H9 (cell line): ENCODE measurements at regions not wholly inside any gene's neighbourhood (a gene's known extent, or its start where the extent isn't known, plus 50 kb on each side); places are given as distances from the start of the nearest gene placed in this dataset.

ENCODE experiments used
- DNase-seq: peaks from one replicate; pipeline ENCODE4 v3.0.0-alpha.2; 2017
- H2AFZ ChIP-seq: one replicate; pipeline ENCODE4 v1.6.1; 2013; ENCODE audit warnings: mild to moderate bottlenecking, low read length, control low read depth, moderate library complexity
- H2AK5ac ChIP-seq: 2 replicates; pipeline ENCODE4 v1.6.1; 2013; ENCODE audit warnings: low read length, control low read depth, mixed read lengths; ENCODE audit not compliant: insufficient read length
- H2BK120ac ChIP-seq: one replicate; pipeline ENCODE4 v1.6.1; 2013; ENCODE audit warnings: low read depth, mild to moderate bottlenecking, low read length, control low read depth, inconsistent platforms; ENCODE audit not compliant: poor library complexity, severe bottlenecking
- H2BK12ac ChIP-seq: 2 replicates; pipeline ENCODE4 v1.6.1; 2013; ENCODE audit warnings: low read length, control low read depth, mixed read lengths, low read depth; ENCODE audit not compliant: insufficient read length
- H2BK15ac ChIP-seq: 2 replicates; pipeline ENCODE4 v1.6.1; 2013; ENCODE audit warnings: low read depth, low read length, control low read depth
- H2BK20ac ChIP-seq: one replicate; pipeline ENCODE4 v1.6.1; 2013; ENCODE audit warnings: low read depth, mild to moderate bottlenecking, low read length, control low read depth, inconsistent platforms; ENCODE audit not compliant: poor library complexity, severe bottlenecking
- H2BK5ac ChIP-seq: 2 replicates; pipeline ENCODE4 v1.6.1; 2013; ENCODE audit warnings: low read length, control low read depth, mixed read lengths; ENCODE audit not compliant: insufficient read length
- H3K14ac ChIP-seq: 2 replicates; pipeline ENCODE4 v1.6.1; 2013; ENCODE audit warnings: low read length, control low read depth; ENCODE audit not compliant: insufficient read depth
- H3K18ac ChIP-seq: 2 replicates; pipeline ENCODE4 v1.6.1; 2013; ENCODE audit warnings: low read depth, mild to moderate bottlenecking, mixed read lengths, low read length, control low read depth; ENCODE audit not compliant: insufficient read length
- H3K23ac ChIP-seq: 2 replicates; pipeline ENCODE4 v1.6.1; 2013; ENCODE audit warnings: low read length, control low read depth, mixed read lengths, low read depth; ENCODE audit not compliant: insufficient read length
- H3K23me2 ChIP-seq: 2 replicates; pipeline ENCODE4 v1.6.1; 2013; ENCODE audit warnings: low read depth, mild to moderate bottlenecking, mixed read lengths, low read length, control low read depth; ENCODE audit not compliant: insufficient read length, poor library complexity, severe bottlenecking
- H3K27ac ChIP-seq: 2 replicates; pipeline ENCODE4 v1.5.1; 2013; ENCODE audit warnings: low read length, control low read depth, mixed read lengths, low read depth; ENCODE audit not compliant: insufficient read length
- H3K27me3 ChIP-seq: 2 replicates; pipeline ENCODE4 v1.6.1; 2013; ENCODE audit warnings: low read length, control low read depth, inconsistent platforms; ENCODE audit not compliant: insufficient read depth
- H3K4ac ChIP-seq: 2 replicates; pipeline ENCODE4 v1.6.1; 2013; ENCODE audit warnings: low read depth, mild to moderate bottlenecking, control low read depth, inconsistent platforms, low read length, moderate library complexity
- H3K4me1 ChIP-seq: 2 replicates; pipeline ENCODE4 v1.6.1; 2013; ENCODE audit warnings: low read length, control low read depth, inconsistent platforms; ENCODE audit not compliant: insufficient read depth
- H3K4me2 ChIP-seq: 2 replicates; pipeline ENCODE4 v1.6.1; 2013; ENCODE audit warnings: low read length, control low read depth, mixed read lengths; ENCODE audit not compliant: insufficient read length, insufficient read depth
- H3K56ac ChIP-seq: 2 replicates; pipeline ENCODE4 v1.6.1; 2013; ENCODE audit warnings: low read depth, mild to moderate bottlenecking, mixed read lengths, low read length, control low read depth; ENCODE audit not compliant: insufficient read length
- H3K79me1 ChIP-seq: 2 replicates; pipeline ENCODE4 v1.6.1; 2013; ENCODE audit warnings: low read depth, mild to moderate bottlenecking, moderate library complexity, low read length, control low read depth, inconsistent platforms; ENCODE audit not compliant: insufficient read depth, poor library complexity, severe bottlenecking
- H3K79me2 ChIP-seq: 2 replicates; pipeline ENCODE4 v1.6.1; 2013; ENCODE audit warnings: low read length, control low read depth, inconsistent platforms; ENCODE audit not compliant: insufficient read depth
- H3K9ac ChIP-seq: 2 replicates; pipeline ENCODE4 v1.6.1; 2013; ENCODE audit warnings: low read length, control low read depth, mixed read lengths; ENCODE audit not compliant: insufficient read length; ENCODE audit errors: extremely low read depth
- H3K9me3 ChIP-seq: one replicate; pipeline ENCODE4 v1.6.1; 2013; ENCODE audit warnings: low read depth, low read length, inconsistent platforms; ENCODE audit not compliant: control insufficient read depth
- H3T11ph ChIP-seq: one replicate; pipeline ENCODE4 v1.6.1; 2013; ENCODE audit warnings: mild to moderate bottlenecking, low read length, control low read depth, inconsistent platforms
- H4K20me1 ChIP-seq: one replicate; pipeline ENCODE4 v1.6.1; 2013; ENCODE audit not compliant: control insufficient read depth, insufficient read length, insufficient read depth
- H4K5ac ChIP-seq: 2 replicates; pipeline ENCODE4 v1.6.1; 2013; ENCODE audit warnings: low read depth, mild to moderate bottlenecking, mixed read lengths, low read length, control low read depth; ENCODE audit not compliant: insufficient read length
- H4K8ac ChIP-seq: replicated peaks from 2 replicates; pipeline ENCODE4 v1.6.1; 2013; ENCODE audit warnings: low read length, control low read depth, mixed read lengths, low read depth; ENCODE audit not compliant: insufficient read length
- H4K91ac ChIP-seq: 2 replicates; pipeline ENCODE4 v1.6.1; 2013; ENCODE audit warnings: low read depth, mild to moderate bottlenecking, moderate library complexity, mixed read lengths, low read length, control low read depth; ENCODE audit not compliant: insufficient read length
- H3K27ac Mint-ChIP-seq, 3 experiments: 2 replicates in 2 of 3; 3 replicates in 1 of 3; pipeline ENCODE4 v1.8.0; 2020 to 2021; ENCODE audit warnings: mixed read lengths in 3 of 3, mild to moderate bottlenecking in 1 of 3, moderate library complexity in 1 of 3
- H3K27me3 Mint-ChIP-seq: 2 replicates; pipeline ENCODE4 v1.8.0; 2021; ENCODE audit warnings: low read depth, mild to moderate bottlenecking, moderate library complexity, mixed read lengths
- H3K36me3 Mint-ChIP-seq, 3 experiments: 2 replicates in 2 of 3; 3 replicates in 1 of 3; pipeline ENCODE4 v1.8.0; 2020 to 2021; ENCODE audit warnings: low read depth in 3 of 3, mixed read lengths in 3 of 3; ENCODE audit not compliant: insufficient read depth in 1 of 3
- H3K4me1 Mint-ChIP-seq, 2 experiments: 2 replicates each; pipeline ENCODE4 v1.8.0; 2020; ENCODE audit warnings: mixed read lengths in 2 of 2
- H3K4me3 Mint-ChIP-seq, 2 experiments: 2 replicates in 1 of 2; 3 replicates in 1 of 2; pipeline ENCODE4 v1.8.0; 2020 to 2021; ENCODE audit warnings: mild to moderate bottlenecking in 2 of 2, mixed read lengths in 2 of 2, moderate library complexity in 1 of 2
- H3K9me3 Mint-ChIP-seq, 2 experiments: 2 replicates in 1 of 2; 3 replicates in 1 of 2; pipeline ENCODE4 v1.8.0; 2020; ENCODE audit warnings: mild to moderate bottlenecking in 2 of 2, mixed read lengths in 2 of 2, moderate library complexity in 1 of 2
- CTCF ChIP-seq: fragments of 200-600 bp; sonication (generic); conservative IDR thresholded peaks from 3 replicates; pipeline ENCODE4 v1.8.0; 2021; ENCODE audit warnings: antibody characterized with exemption, mild to moderate bottlenecking
- WGBS: extraction: QIAGEN DNeasy Blood & Tissue Kit; methylation state at CpG from one replicate; pipeline ENCODE4 v1.1.7; 2013; ENCODE audit warnings: missing lambda C conversion rate, low lambda C conversion rate, mixed read lengths; ENCODE audit not compliant: insufficient read length; ENCODE audit errors: extremely low coverage; 5-methylcytosine and 5-hydroxymethylcytosine counted together

GRCh38 chr4:129220254-129220653 is 124.3 kb downstream of the C4orf33 start:
- H4K20me1 ChIP-seq = no peaks in the 10 kb centered on the region
- no peak overlapping the region for H3K56ac ChIP-seq
- H3K9ac ChIP-seq = no peak overlapping the region
- no peaks in the 10 kb centered on the region for H3K27me3 Mint-ChIP-seq
- no peak overlapping the region for H3K18ac ChIP-seq
- no peak overlapping the region for H4K5ac ChIP-seq
- no peaks in the 10 kb centered on the region for H3K9me3 Mint-ChIP-seq
- no peak overlapping the region for H3K4me2 ChIP-seq
- no peak overlapping the region for H3K27ac ChIP-seq
- no peak overlapping the region for H4K8ac ChIP-seq
- no peak overlapping the region for H2BK120ac ChIP-seq
- H3T11ph ChIP-seq = no peak overlapping the region
- no peaks in the 10 kb centered on the region for H3K23me2 ChIP-seq
- H2AK5ac ChIP-seq = no peak overlapping the region
- H3K4me3 Mint-ChIP-seq = no peak overlapping the region
- H3K4me1 ChIP-seq = no peaks in the 10 kb centered on the region
- no peak overlapping the region for H3K4ac ChIP-seq
- peaks cover 0 to 2% of the 10 kb centered on the region in 2 experiments; a peak in 1 of 4 replicates for H3K4me1 Mint-ChIP-seq
- no peak overlapping the region for H3K23ac ChIP-seq
- TF ChIP-seq CTCF = no peak
- WGBS = no CpG with 5 or more reads among the region's 1 CpG
- H3K9me3 ChIP-seq = no peaks in the 10 kb centered on the region
- no peaks in the 10 kb centered on the region for H3K79me1 ChIP-seq
- no peak overlapping the region for H2AFZ ChIP-seq
- no peak overlapping the region for H3K14ac ChIP-seq
- H2BK5ac ChIP-seq = no peak overlapping the region
- no peaks in the 10 kb centered on the region for H3K79me2 ChIP-seq
- no peak overlapping the region for H2BK15ac ChIP-seq
- H3K27ac Mint-ChIP-seq = no peak overlapping the region
- DNase-seq = no peak
- no peak overlapping the region for H2BK20ac ChIP-seq
- H3K36me3 Mint-ChIP-seq = no peaks in the 10 kb centered on the region
- no peak overlapping the region for H4K91ac ChIP-seq
- no peaks in the 10 kb centered on the region for H3K27me3 ChIP-seq
- no peak overlapping the region for H2BK12ac ChIP-seq
